Keratinocyte (primary cell): ENCODE measurements at regions not wholly inside any gene's neighbourhood (a gene's known extent, or its start where the extent isn't known, plus 50 kb on each side); places are given as distances from the start of the nearest gene placed in this dataset.

Experiments
- CTCF ChIP-seq, 3 experiments: IDR thresholded peaks in 1 of 3; conservative IDR thresholded peaks in 1 of 3; optimal IDR thresholded peaks in 1 of 3; 2 replicates in 2 of 3; 3 replicates in 1 of 3; pipeline versions ENCODE3 to v1.5.1; 2011; ENCODE audit warnings: low read length in 3 of 3, mild to moderate bottlenecking in 3 of 3, moderate library complexity in 2 of 3, control low read depth in 1 of 3, inconsistent platforms in 1 of 3; ENCODE audit not compliant: insufficient read depth in 2 of 3; ENCODE audit errors: extremely low read depth in 1 of 3
- EZH2 ChIP-seq: IDR thresholded peaks from one replicate; pipeline ENCODE4 v1.6.1; 2012; ENCODE audit warnings: inconsistent platforms, mild to moderate bottlenecking, low read length, moderate library complexity

- TF ChIP-seq CTCF (optimal IDR thresholded peaks at IDR 0.05 in 1 of 3, IDR thresholded peaks at IDR 0.05 in 1 of 3, conservative IDR thresholded peaks at IDR 0.05 in 1 of 3; ENCODE audit: extremely low read depth in 1 of 3, insufficient read depth in 2 of 3, low read length in 3 of 3) (no peak), EZH2 (no peak)
Measured at GRCh38 chr18:51527826-51528225, 330.3 kb upstream of the MEX3C start.
